GM23338 (cell line): ENCODE measurements at regions not wholly inside any gene's neighbourhood (a gene's known extent, or its start where the extent isn't known, plus 50 kb on each side); places are given as distances from the start of the nearest gene placed in this dataset.

Source experiments
- ATAC-seq: fragments of 200-7000 bp; cut with Tn5 transposase; 3 replicates; pipeline ENCODE4 v1.9.1; 2020
- DNase-seq: peaks from one replicate; pipeline ENCODE4 v3.0.0-alpha.2; 2015; ENCODE audit warnings: low spot score
- H2AFZ ChIP-seq: fragments of 200-600 bp; sonication (generic); 2 replicates; pipeline ENCODE4 v1.8.0; 2016; ENCODE audit warnings: antibody characterized with exemption, mild to moderate bottlenecking, moderate library complexity
- H3F3A ChIP-seq: fragments of 200-600 bp; sonication (generic); replicated peaks from 2 replicates; pipeline ENCODE4 v1.8.0; 2017; ENCODE audit warnings: antibody characterized with exemption, mixed run types, low read depth
- H3K27ac ChIP-seq: fragments of 200-600 bp; sonication (generic); 2 replicates; pipeline ENCODE4 v1.6.1; 2016; ENCODE audit warnings: low read depth
- H3K27me3 ChIP-seq: fragments of 200-600 bp; sonication (generic); 2 replicates; pipeline ENCODE4 v1.8.0; 2016; ENCODE audit warnings: mild to moderate bottlenecking, mixed run types, moderate library complexity; ENCODE audit not compliant: insufficient read depth
- H3K36me3 ChIP-seq: fragments of 200-600 bp; sonication (generic); 2 replicates; pipeline ENCODE4 v1.8.0; 2016; ENCODE audit warnings: mild to moderate bottlenecking; ENCODE audit not compliant: insufficient read depth
- H3K4me1 ChIP-seq: fragments of 200-600 bp; sonication (generic); 2 replicates; pipeline ENCODE4 v1.8.0; 2016; ENCODE audit warnings: mild to moderate bottlenecking, moderate library complexity; ENCODE audit not compliant: insufficient read depth
- H3K4me2 ChIP-seq: fragments of 200-600 bp; sonication (generic); 2 replicates; pipeline ENCODE4 v1.7.1; 2017; ENCODE audit warnings: mixed run types
- H3K4me3 ChIP-seq: fragments of 200-600 bp; sonication (generic); 2 replicates; pipeline ENCODE4 v1.6.1; 2016; ENCODE audit warnings: mixed run types
- H3K79me2 ChIP-seq: fragments of 200-600 bp; sonication (generic); replicated peaks from 2 replicates; pipeline ENCODE4 v1.8.0; 2017; ENCODE audit warnings: mild to moderate bottlenecking; ENCODE audit not compliant: insufficient read depth
- H3K9me2 ChIP-seq: fragments of 200-600 bp; sonication (generic); 2 replicates; pipeline ENCODE4 v1.8.0; 2017; ENCODE audit not compliant: insufficient read depth
- H4K20me1 ChIP-seq: fragments of 200-600 bp; sonication (generic); replicated peaks from 2 replicates; pipeline ENCODE4 v1.8.0; 2017; ENCODE audit warnings: mild to moderate bottlenecking; ENCODE audit not compliant: insufficient read depth
- H3K27ac Mint-ChIP-seq: 2 replicates; pipeline ENCODE4 v1.8.0; 2020; ENCODE audit warnings: inconsistent platforms, mild to moderate bottlenecking, moderate library complexity, mixed read lengths
- H3K27me3 Mint-ChIP-seq: 3 replicates; pipeline ENCODE4 v1.8.0; 2022; ENCODE audit warnings: low read depth, mild to moderate bottlenecking, moderate library complexity, mixed read lengths, inconsistent platforms; ENCODE audit not compliant: insufficient read depth, poor library complexity
- H3K36me3 Mint-ChIP-seq: 3 replicates; pipeline ENCODE4 v1.8.0; 2021; ENCODE audit warnings: low read depth, mild to moderate bottlenecking, inconsistent platforms, moderate library complexity, mixed read lengths
- H3K4me1 Mint-ChIP-seq: 3 replicates; pipeline ENCODE4 v1.8.0; 2020; ENCODE audit warnings: mild to moderate bottlenecking, inconsistent platforms, mixed read lengths
- H3K4me3 Mint-ChIP-seq: 3 replicates; pipeline ENCODE4 v1.8.0; 2021; ENCODE audit warnings: moderate library complexity, mild to moderate bottlenecking, inconsistent platforms, mixed read lengths
- H3K9me3 Mint-ChIP-seq: 3 replicates; pipeline ENCODE4 v1.8.0; 2020; ENCODE audit warnings: moderate library complexity, mild to moderate bottlenecking, inconsistent platforms, mixed read lengths
- CREB1 ChIP-seq: fragments of 250-450 bp; sonication (Bioruptor Pico); IDR thresholded peaks from 2 replicates; pipeline ENCODE4 v1.5.0; 2020; ENCODE audit warnings: low read depth, mild to moderate bottlenecking, moderate library complexity
- CTCF ChIP-seq, 2 experiments: fragments of 200-600 bp in 1 of 2; sonication (generic) in 1 of 2; conservative IDR thresholded peaks; 2 replicates each; pipeline versions ENCODE4 v1.5.1 to v1.6.1; 2016 to 2017; ENCODE audit warnings: antibody characterized with exemption in 2 of 2, low read depth in 2 of 2, mild to moderate bottlenecking in 2 of 2, moderate library complexity in 1 of 2
- EZH2 ChIP-seq: fragments of 200-600 bp; sonication (generic); IDR thresholded peaks from one replicate; pipeline ENCODE4 v1.8.0; 2017; ENCODE audit warnings: antibody characterized with exemption, mild to moderate bottlenecking, low read depth; ENCODE audit not compliant: unreplicated experiment
- EZH2phosphoT487 ChIP-seq: fragments of 200-600 bp; sonication (generic); IDR thresholded peaks from one replicate; pipeline ENCODE4 v1.8.1; 2018; ENCODE audit warnings: antibody characterized with exemption; ENCODE audit not compliant: unreplicated experiment
- JUNB ChIP-seq: IDR thresholded peaks from one replicate; pipeline ENCODE4 v1.6.1; 2016; ENCODE audit warnings: antibody characterized with exemption; ENCODE audit not compliant: unreplicated experiment
- NANOG ChIP-seq: IDR thresholded peaks from 2 replicates; pipeline ENCODE4 v1.6.1; 2016; ENCODE audit warnings: antibody characterized with exemption, borderline replicate concordance
- POLR2AphosphoS5 ChIP-seq: IDR thresholded peaks from 2 replicates; pipeline ENCODE4 v1.6.1; 2016; ENCODE audit warnings: antibody characterized with exemption, low read depth
- STAT1 ChIP-seq: IDR thresholded peaks from one replicate; pipeline ENCODE4 v1.6.1; 2016; ENCODE audit warnings: antibody characterized with exemption; ENCODE audit not compliant: unreplicated experiment
- ZNF114 ChIP-seq: fragments of 250-450 bp; sonication (Bioruptor Pico); IDR thresholded peaks from 2 replicates; pipeline ENCODE4 v1.5.0; 2020; ENCODE audit warnings: mild to moderate bottlenecking, moderate library complexity
- ZNF331 ChIP-seq: fragments of 250-450 bp; sonication (Bioruptor Pico); IDR thresholded peaks from 2 replicates; pipeline ENCODE4 v1.5.0; 2020; ENCODE audit warnings: low read depth, mild to moderate bottlenecking, moderate library complexity
- ZNF462 ChIP-seq: fragments of 250-450 bp; sonication (Bioruptor Pico); IDR thresholded peaks from 2 replicates; pipeline ENCODE4 v1.5.0; 2020; ENCODE audit warnings: mild to moderate bottlenecking, moderate library complexity
- TF ChIP-seq, protein P1 (sequence below): IDR thresholded peaks from one replicate; pipeline ENCODE4 v1.6.1; 2018; ENCODE audit warnings: antibody characterized with exemption; ENCODE audit not compliant: unreplicated experiment

- Histone ChIP-seq H3K27me3 (no peaks in the 10 kb centered on the region), H3K4me1 (peaks cover 17% of the 10 kb centered on the region), H3F3A (no peaks in the 10 kb centered on the region), H3K4me3 (no peak overlapping the region), H2AFZ (no peak overlapping the region), H3K4me2 (no peak overlapping the region), H3K9me2 (no peaks in the 10 kb centered on the region; the same call in 1 of the 2 replicates), H3K79me2 (no peaks in the 10 kb centered on the region), H3K36me3 (no peaks in the 10 kb centered on the region), H4K20me1 (no peaks in the 10 kb centered on the region), H3K27ac (no peak overlapping the region)
- Mint-ChIP-seq H3K4me3 (no peak overlapping the region), H3K27ac (no peak overlapping the region), H3K27me3 (peaks cover 4% of the 10 kb centered on the region), H3K36me3 (no peaks in the 10 kb centered on the region), H3K4me1 (peaks cover 33% of the 10 kb centered on the region), H3K9me3 (no peaks in the 10 kb centered on the region)
- TF ChIP-seq POLR2AphosphoS5 (no peak), ZNF331 (CRISPR knock-in tag) (no peak), ZNF462 (CRISPR knock-in tag) (no peak), JUNB (no peak), NANOG (no peak), STAT1 (no peak), CTCF (conservative IDR thresholded peaks at IDR 0.05; ENCODE audit: low read depth in 2 of 2) (no peak), EZH2 (no peak), CREB1 (no peak), EZH2phosphoT487 (no peak), ZNF114 (CRISPR knock-in tag) (no peak)
- TF ChIP-seq, protein P1, sequence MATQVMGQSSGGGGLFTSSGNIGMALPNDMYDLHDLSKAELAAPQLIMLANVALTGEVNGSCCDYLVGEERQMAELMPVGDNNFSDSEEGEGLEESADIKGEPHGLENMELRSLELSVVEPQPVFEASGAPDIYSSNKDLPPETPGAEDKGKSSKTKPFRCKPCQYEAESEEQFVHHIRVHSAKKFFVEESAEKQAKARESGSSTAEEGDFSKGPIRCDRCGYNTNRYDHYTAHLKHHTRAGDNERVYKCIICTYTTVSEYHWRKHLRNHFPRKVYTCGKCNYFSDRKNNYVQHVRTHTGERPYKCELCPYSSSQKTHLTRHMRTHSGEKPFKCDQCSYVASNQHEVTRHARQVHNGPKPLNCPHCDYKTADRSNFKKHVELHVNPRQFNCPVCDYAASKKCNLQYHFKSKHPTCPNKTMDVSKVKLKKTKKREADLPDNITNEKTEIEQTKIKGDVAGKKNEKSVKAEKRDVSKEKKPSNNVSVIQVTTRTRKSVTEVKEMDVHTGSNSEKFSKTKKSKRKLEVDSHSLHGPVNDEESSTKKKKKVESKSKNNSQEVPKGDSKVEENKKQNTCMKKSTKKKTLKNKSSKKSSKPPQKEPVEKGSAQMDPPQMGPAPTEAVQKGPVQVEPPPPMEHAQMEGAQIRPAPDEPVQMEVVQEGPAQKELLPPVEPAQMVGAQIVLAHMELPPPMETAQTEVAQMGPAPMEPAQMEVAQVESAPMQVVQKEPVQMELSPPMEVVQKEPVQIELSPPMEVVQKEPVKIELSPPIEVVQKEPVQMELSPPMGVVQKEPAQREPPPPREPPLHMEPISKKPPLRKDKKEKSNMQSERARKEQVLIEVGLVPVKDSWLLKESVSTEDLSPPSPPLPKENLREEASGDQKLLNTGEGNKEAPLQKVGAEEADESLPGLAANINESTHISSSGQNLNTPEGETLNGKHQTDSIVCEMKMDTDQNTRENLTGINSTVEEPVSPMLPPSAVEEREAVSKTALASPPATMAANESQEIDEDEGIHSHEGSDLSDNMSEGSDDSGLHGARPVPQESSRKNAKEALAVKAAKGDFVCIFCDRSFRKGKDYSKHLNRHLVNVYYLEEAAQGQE, result no peak
- no peak for DNase-seq
- no peak for ATAC-seq
Observed at GRCh38 chr20:20894280-20894679, 181.8 kb upstream of the RALGAPA2 start.
